Stimulated activated naive CD8-positive, alpha-beta T cell treated with anti-CD3 and anti-CD28 coated beads, Interleukin-15, Interleukin-2, amounts not matched to agents 100 ng/mL and 50 ng/mL, for 24 hours (primary cell): ENCODE measurements at regions not wholly inside any gene's neighbourhood (a gene's known extent, or its start where the extent isn't known, plus 50 kb on each side); places are given as distances from the start of the nearest gene placed in this dataset.
"Not testable (repeated sequence)": the region's sequence is repeated elsewhere in the genome, so short reads cannot be mapped to it uniquely, and the experiment has no call there.

ENCODE experiments used
- H3K27ac Mint-ChIP-seq: one replicate; pipeline ENCODE4 v1.8.0; 2021; ENCODE audit warnings: mild to moderate bottlenecking, mixed read lengths
- H3K27me3 Mint-ChIP-seq: one replicate; pipeline ENCODE4 v1.8.0; 2021; ENCODE audit warnings: mixed read lengths
- H3K36me3 Mint-ChIP-seq: one replicate; pipeline ENCODE4 v1.8.0; 2021; ENCODE audit warnings: low read depth, mixed read lengths
- H3K4me1 Mint-ChIP-seq: one replicate; pipeline ENCODE4 v1.8.0; 2021; ENCODE audit warnings: low read depth, mixed read lengths
- H3K4me3 Mint-ChIP-seq: one replicate; pipeline ENCODE4 v1.8.0; 2021; ENCODE audit warnings: mild to moderate bottlenecking, mixed read lengths
- H3K9me3 Mint-ChIP-seq: one replicate; pipeline ENCODE4 v1.8.0; 2021; ENCODE audit warnings: mixed read lengths

- H3K36me3 Mint-ChIP-seq = no peaks in the 10 kb centered on the region
- peaks cover 16% of the 10 kb centered on the region for H3K4me1 Mint-ChIP-seq
- no peaks in the 10 kb centered on the region for H3K27me3 Mint-ChIP-seq
- H3K9me3 Mint-ChIP-seq = no peaks in the 10 kb centered on the region
- no peak overlapping the region for H3K27ac Mint-ChIP-seq
- no peak overlapping the region for H3K4me3 Mint-ChIP-seq
Observed at GRCh38 chr2:171266102-171266501, 105.4 kb upstream of the TLK1 start.

- H3K27me3 Mint-ChIP-seq, H3K27ac Mint-ChIP-seq, H3K36me3 Mint-ChIP-seq, H3K9me3 Mint-ChIP-seq, H3K4me3 Mint-ChIP-seq: not testable (repeated sequence)
- peaks cover 32% of the 10 kb centered on the region for H3K4me1 Mint-ChIP-seq
Observed at GRCh38 chr2:171261529-171261928, 100.8 kb upstream of the TLK1 start.

GRCh38 chr2:171260471-171261424 is 100.1 kb upstream of the TLK1 start:
- peaks cover 32% of the 10 kb centered on the region for H3K4me1 Mint-ChIP-seq
- peak overlapping the region; percentile 50 for H3K27ac Mint-ChIP-seq
- no peaks in the 10 kb centered on the region for H3K27me3 Mint-ChIP-seq
- H3K36me3 Mint-ChIP-seq = no peaks in the 10 kb centered on the region
- H3K4me3 Mint-ChIP-seq = peak overlapping the region; percentile 19
- no peaks in the 10 kb centered on the region for H3K9me3 Mint-ChIP-seq

GRCh38 chr2:171254666-171255065 is 94.0 kb upstream of the TLK1 start:
- H3K4me3 Mint-ChIP-seq = no peak overlapping the region
- no peaks in the 10 kb centered on the region for H3K27me3 Mint-ChIP-seq
- H3K36me3 Mint-ChIP-seq = no peaks in the 10 kb centered on the region
- H3K27ac Mint-ChIP-seq = no peak overlapping the region
- H3K4me1 Mint-ChIP-seq = peaks cover 7% of the 10 kb centered on the region
- H3K9me3 Mint-ChIP-seq = peaks cover 4% of the 10 kb centered on the region

GRCh38 chr2:171253900-171254650 is 93.4 kb upstream of the TLK1 start:
- Mint-ChIP-seq H3K36me3 (no peaks in the 10 kb centered on the region), H3K27me3 (no peaks in the 10 kb centered on the region), H3K27ac (no peak overlapping the region), H3K4me1 (peaks cover 12% of the 10 kb centered on the region), H3K9me3 (peaks cover 4% of the 10 kb centered on the region), H3K4me3 (no peak overlapping the region)

GRCh38 chr2:171253279-171253678 is 92.6 kb upstream of the TLK1 start:
- Mint-ChIP-seq H3K27me3 (no peaks in the 10 kb centered on the region), H3K36me3 (no peaks in the 10 kb centered on the region), H3K9me3 (peaks cover 4% of the 10 kb centered on the region), H3K27ac (no peak overlapping the region), H3K4me3 (no peak overlapping the region), H3K4me1 (peaks cover 20% of the 10 kb centered on the region)

- Mint-ChIP-seq H3K4me3 (no peak overlapping the region), H3K4me1 (peaks cover 49% of the 10 kb centered on the region), H3K36me3 (peaks cover 4% of the 10 kb centered on the region), H3K9me3 (peaks cover 8% of the 10 kb centered on the region), H3K27me3 (no peaks in the 10 kb centered on the region), H3K27ac (no peak overlapping the region)
Observed at GRCh38 chr2:171249689-171250088, 89.0 kb upstream of the TLK1 start.

- no peaks in the 10 kb centered on the region for H3K27me3 Mint-ChIP-seq
- peaks cover 10% of the 10 kb centered on the region for H3K9me3 Mint-ChIP-seq
- peak overlapping the region; percentile 78 for H3K27ac Mint-ChIP-seq
- peaks cover 4% of the 10 kb centered on the region for H3K36me3 Mint-ChIP-seq
- H3K4me1 Mint-ChIP-seq = peaks cover 54% of the 10 kb centered on the region
- H3K4me3 Mint-ChIP-seq = peak overlapping the region; percentile 68
Observed at GRCh38 chr2:171247741-171248662, 87.3 kb upstream of the TLK1 start.

GRCh38 chr2:171244970-171245782 is 84.5 kb upstream of the TLK1 start:
- Mint-ChIP-seq H3K36me3 (peaks cover 4% of the 10 kb centered on the region), H3K27me3 (no peaks in the 10 kb centered on the region), H3K4me1 (peaks cover 53% of the 10 kb centered on the region), H3K9me3 (peaks cover 10% of the 10 kb centered on the region), H3K4me3 (no peak overlapping the region), H3K27ac (no peak overlapping the region)

GRCh38 chr2:171244466-171244969 is 83.8 kb upstream of the TLK1 start:
- Mint-ChIP-seq H3K27me3 (no peaks in the 10 kb centered on the region), H3K27ac (no peak overlapping the region), H3K4me3 (no peak overlapping the region), H3K4me1 (peaks cover 47% of the 10 kb centered on the region), H3K9me3 (peaks cover 10% of the 10 kb centered on the region), H3K36me3 (peaks cover 4% of the 10 kb centered on the region)

GRCh38 chr2:171241771-171242170 is 81.1 kb upstream of the TLK1 start:
- Mint-ChIP-seq H3K9me3 (peaks cover 10% of the 10 kb centered on the region), H3K27ac (no peak overlapping the region), H3K4me3 (no peak overlapping the region), H3K36me3 (peaks cover under 1% of the 10 kb centered on the region), H3K4me1 (peaks cover 21% of the 10 kb centered on the region), H3K27me3 (no peaks in the 10 kb centered on the region)

- H3K4me1 Mint-ChIP-seq = no peaks in the 10 kb centered on the region
- no peaks in the 10 kb centered on the region for H3K9me3 Mint-ChIP-seq
- no peak overlapping the region for H3K4me3 Mint-ChIP-seq
- H3K27ac Mint-ChIP-seq = no peak overlapping the region
- H3K27me3 Mint-ChIP-seq = peaks cover 4% of the 10 kb centered on the region
- H3K36me3 Mint-ChIP-seq = no peaks in the 10 kb centered on the region
Observed at GRCh38 chr2:171238946-171239345, 78.3 kb upstream of the TLK1 start.

- Mint-ChIP-seq H3K9me3 (no peaks in the 10 kb centered on the region), H3K36me3 (no peaks in the 10 kb centered on the region), H3K4me3 (no peak overlapping the region), H3K27me3 (peaks cover 4% of the 10 kb centered on the region), H3K4me1 (no peaks in the 10 kb centered on the region), H3K27ac (no peak overlapping the region)
Observed at GRCh38 chr2:171237751-171238505, 77.2 kb upstream of the TLK1 start.
